Bone marrow (tissue), 2 donors: ENCODE measurements at regions not wholly inside any gene's neighbourhood (a gene's known extent, or its start where the extent isn't known, plus 50 kb on each side); places are given as distances from the start of the nearest gene placed in this dataset.

Experiments
- DNase-seq, 2 donors: peaks; one replicate each; lab custom pipeline; 2025; lab: John Stamatoyannopoulos, UW

DNA sequence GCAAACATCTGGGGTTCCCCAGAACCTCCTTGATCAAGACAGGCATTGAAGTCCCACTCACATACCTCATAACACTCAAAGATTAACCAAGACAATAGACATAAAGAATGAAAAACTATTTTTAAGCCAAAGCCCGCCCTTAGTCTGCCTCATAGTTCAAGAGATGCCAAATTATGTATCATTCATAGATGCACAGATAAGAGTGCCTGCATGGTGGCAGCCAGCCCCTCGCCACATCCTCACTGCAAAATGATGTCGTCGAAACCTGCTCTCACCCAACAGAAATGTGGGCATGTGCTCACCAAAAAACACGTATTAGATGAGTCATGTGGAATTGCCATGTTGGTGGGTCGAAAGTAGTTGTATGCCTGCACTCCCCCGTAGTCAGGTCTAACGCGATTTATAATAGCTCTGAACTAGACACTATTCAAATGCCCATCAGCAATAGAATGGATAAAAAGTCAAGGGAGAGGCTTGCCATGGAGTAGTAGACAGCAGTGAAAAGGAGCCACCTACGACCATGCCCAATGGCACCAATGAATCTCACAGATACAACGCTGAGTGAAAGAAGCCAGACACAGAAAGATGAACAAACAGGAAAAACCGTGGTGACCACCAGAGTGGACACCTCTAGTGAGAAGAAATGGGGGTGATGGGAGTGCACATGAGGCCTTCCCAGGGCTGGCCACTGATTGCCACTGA, 64.8 kb downstream of the C16orf95 start:
- DNase-seq: no peak
